ENCODE measurements at regions not wholly inside any gene's neighbourhood (a gene's known extent, or its start where the extent isn't known, plus 50 kb on each side); places are given as distances from the start of the nearest gene placed in this dataset.

- no peak overlapping the region for H3K27ac ChIP-seq
- 85 to 93% methylated on average over 3 of the region's 3 CpGs for WGBS, 2 donors
- no peak for DNase-seq (ENCODE audit: low spot score in 2 of 2)
- H3K4me3 ChIP-seq, result no peak overlapping the region
- H3K27me3 ChIP-seq, result no peaks in the 10 kb centered on the region
- H3K4me1 ChIP-seq, result peaks cover 0 to 12% (median 0%) of the 10 kb centered on the region in 4 donors
- TF ChIP-seq EP300 (IDR thresholded peaks at IDR 0.05) (no peak), CTCF (IDR thresholded peaks at IDR 0.05) (no peak), POLR2A (IDR thresholded peaks at IDR 0.05) (no peak)
- no peaks in the 10 kb centered on the region for H3K36me3 ChIP-seq
- H3K9me3 ChIP-seq, result no peaks in the 10 kb centered on the region
Observed at GRCh38 chr9:129390541-129390940, 212.5 kb upstream of the IER5L start.

GRCh38 chr9:129387822-129388221 lies 209.8 kb upstream of the IER5L start:
- H3K27me3 ChIP-seq, result no peaks in the 10 kb centered on the region
- no peaks in the 10 kb centered on the region for H3K36me3 ChIP-seq
- TF ChIP-seq EP300 (IDR thresholded peaks at IDR 0.05) (no peak), CTCF (IDR thresholded peaks at IDR 0.05) (no peak), POLR2A (IDR thresholded peaks at IDR 0.05) (no peak)
- H3K4me1 ChIP-seq, result peaks cover 0 to 22% (median 7%) of the 10 kb centered on the region in 4 donors
- no peak for DNase-seq (ENCODE audit: low spot score in 2 of 2)
- H3K4me3 ChIP-seq, result no peak overlapping the region
- 25 to 35% methylated on average over 3 of the region's 3 CpGs for WGBS, 2 donors
- no peak overlapping the region for H3K27ac ChIP-seq
- no peaks in the 10 kb centered on the region for H3K9me3 ChIP-seq

DNA sequence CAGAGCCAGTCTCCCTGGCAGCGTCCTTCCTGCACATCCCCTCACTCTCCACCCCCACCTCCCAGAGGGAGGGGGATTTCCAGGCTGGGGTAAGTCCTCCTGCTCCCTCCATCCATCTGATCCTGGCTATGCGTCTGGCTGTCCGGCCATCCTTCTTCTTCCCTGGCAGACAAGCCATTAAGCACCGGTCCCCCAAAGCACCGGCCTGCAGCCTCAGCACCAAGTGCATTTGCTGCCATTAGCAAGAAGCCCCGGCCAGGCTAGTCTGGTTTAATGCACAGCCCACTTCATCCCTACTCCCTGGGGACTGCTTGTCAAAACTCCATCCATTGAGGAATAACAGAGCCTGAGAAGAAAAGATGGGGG lies 208.7 kb upstream of the IER5L start:
- peaks cover 0 to 27% (median 15%) of the 10 kb centered on the region in 4 donors for H3K4me1 ChIP-seq
- DNase-seq (ENCODE audit: low spot score in 2 of 2), result no peak
- H3K27me3 ChIP-seq, result no peaks in the 10 kb centered on the region
- TF ChIP-seq CTCF (IDR thresholded peaks at IDR 0.05) (no peak), EP300 (IDR thresholded peaks at IDR 0.05) (no peak), POLR2A (IDR thresholded peaks at IDR 0.05) (no peak)
- H3K27ac ChIP-seq, result no peak overlapping the region
- 81 to 89% methylated on average over 6 of the region's 6 CpGs for WGBS, 2 donors
- no peaks in the 10 kb centered on the region for H3K9me3 ChIP-seq
- H3K4me3 ChIP-seq, result no peak overlapping the region
- no peaks in the 10 kb centered on the region for H3K36me3 ChIP-seq

DNA sequence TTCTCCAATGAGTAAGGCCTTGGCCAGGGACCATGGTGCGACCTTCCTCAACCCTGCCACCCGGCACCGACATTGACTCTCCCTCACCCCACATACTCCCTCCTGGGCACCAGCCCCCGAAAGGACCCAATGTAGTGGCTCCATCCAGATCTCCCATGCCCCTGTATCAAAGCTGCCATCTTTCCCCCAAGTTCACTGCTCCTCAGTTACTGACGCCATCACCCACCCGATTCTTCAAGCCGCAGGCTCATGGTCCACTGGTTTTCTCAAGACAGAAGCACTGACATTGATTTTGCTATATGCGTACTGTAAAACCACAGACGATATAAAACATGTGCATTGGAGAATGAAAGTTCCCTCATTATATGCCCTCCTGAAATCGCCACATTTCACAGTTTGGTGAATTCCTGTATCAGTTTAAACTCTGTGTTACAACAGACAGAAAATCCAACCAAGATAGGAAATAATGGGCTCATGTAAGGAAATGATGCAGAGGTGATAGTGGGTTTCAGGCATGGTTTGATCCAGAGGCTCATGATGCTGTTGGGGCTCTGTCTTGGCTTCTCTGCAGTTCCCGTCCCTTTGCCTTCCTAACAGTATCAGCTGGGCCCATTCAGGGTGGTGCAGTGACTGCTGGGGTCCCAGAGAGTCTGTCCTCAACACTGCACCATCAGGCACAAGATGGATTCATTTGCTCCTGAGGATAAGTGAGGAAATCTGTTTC lies 207.3 kb upstream of the IER5L start:
- Histone ChIP-seq H3K4me1 (peaks cover 0 to 19% (median 15%) of the 10 kb centered on the region in 4 donors), H3K4me3 (no peak overlapping the region), H3K27me3 (no peaks in the 10 kb centered on the region), H3K9me3 (no peaks in the 10 kb centered on the region), H3K36me3 (no peaks in the 10 kb centered on the region), H3K27ac (peak overlapping the region in 1 of 4 donors; percentile 94)
- DNase-seq (ENCODE audit: low spot score in 2 of 2), result no peak
- WGBS, 2 donors, result 88 to 95% methylated on average over 11 of the region's 11 CpGs
- TF ChIP-seq POLR2A (IDR thresholded peaks at IDR 0.05), result no peak
- TF ChIP-seq CTCF (IDR thresholded peaks at IDR 0.05), result no peak
- no peak for TF ChIP-seq EP300 (IDR thresholded peaks at IDR 0.05)

DNA sequence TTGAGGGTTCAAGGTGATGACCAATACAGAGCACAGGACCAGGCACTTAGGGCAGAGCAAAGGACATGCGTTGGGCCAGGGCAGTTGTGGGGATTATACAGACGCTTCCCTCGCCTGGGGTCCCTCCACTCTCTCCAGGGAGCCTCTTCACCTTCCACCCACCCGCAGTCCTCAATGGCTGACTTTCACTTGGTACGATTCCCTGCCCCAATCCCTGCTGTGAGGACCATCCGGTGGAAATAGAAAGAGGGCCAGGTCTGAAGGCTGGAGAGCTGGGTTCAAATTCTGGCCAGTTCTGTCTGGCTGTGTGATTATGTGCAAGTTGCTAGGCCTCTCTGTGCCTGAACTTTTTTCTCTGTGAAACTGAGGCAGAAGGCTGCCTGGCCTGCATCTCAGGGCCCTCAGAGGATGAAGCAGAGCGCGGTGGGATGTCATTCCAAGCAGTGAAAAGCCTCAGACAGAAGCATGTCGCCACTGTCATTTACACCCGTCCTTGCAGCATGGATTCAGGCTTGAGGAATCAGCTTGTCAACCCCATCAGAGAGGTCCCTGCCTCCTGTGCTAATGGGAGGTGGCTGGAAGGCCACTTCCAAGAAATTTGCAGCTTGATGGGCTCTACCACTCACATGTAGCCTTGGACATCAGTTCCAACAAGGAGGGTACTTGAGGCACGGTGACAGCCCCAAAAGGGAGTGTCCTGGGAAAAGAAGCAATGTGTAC lies 206.6 kb upstream of the IER5L start:
- no peak overlapping the region for H3K4me3 ChIP-seq
- no peak for DNase-seq (ENCODE audit: low spot score in 2 of 2)
- 97% methylated on average over 11 of the region's 11 CpGs for WGBS, 2 donors

More for the DNA sequence above, 206.6 kb upstream of the IER5L start:
- H3K27ac ChIP-seq, result peak overlapping the region in 3 of 4 donors; percentile 78 to 99 (median 94)
- H3K27me3 ChIP-seq, result no peaks in the 10 kb centered on the region
- H3K4me1 ChIP-seq, result peaks cover 0 to 19% (median 15%) of the 10 kb centered on the region in 4 donors
- no peaks in the 10 kb centered on the region for H3K9me3 ChIP-seq
- TF ChIP-seq POLR2A (IDR thresholded peaks at IDR 0.05), result no peak
- TF ChIP-seq CTCF (IDR thresholded peaks at IDR 0.05), result no peak
- no peak for TF ChIP-seq EP300 (IDR thresholded peaks at IDR 0.05)
- no peaks in the 10 kb centered on the region for H3K36me3 ChIP-seq
